AML-193 (cell line): ENCODE measurements at regions not wholly inside any gene's neighbourhood (a gene's known extent, or its start where the extent isn't known, plus 50 kb on each side); places are given as distances from the start of the nearest gene placed in this dataset.

Source experiments
- DNase-seq, 2 experiments: peaks; one replicate each; lab custom pipeline; 2025; lab: John Stamatoyannopoulos, UW

GRCh38 chr2:125516496-125517109 lies 1139.4 kb upstream of the GYPC start:
- DNase-seq: peak; percentile 1 to 23

DNA sequence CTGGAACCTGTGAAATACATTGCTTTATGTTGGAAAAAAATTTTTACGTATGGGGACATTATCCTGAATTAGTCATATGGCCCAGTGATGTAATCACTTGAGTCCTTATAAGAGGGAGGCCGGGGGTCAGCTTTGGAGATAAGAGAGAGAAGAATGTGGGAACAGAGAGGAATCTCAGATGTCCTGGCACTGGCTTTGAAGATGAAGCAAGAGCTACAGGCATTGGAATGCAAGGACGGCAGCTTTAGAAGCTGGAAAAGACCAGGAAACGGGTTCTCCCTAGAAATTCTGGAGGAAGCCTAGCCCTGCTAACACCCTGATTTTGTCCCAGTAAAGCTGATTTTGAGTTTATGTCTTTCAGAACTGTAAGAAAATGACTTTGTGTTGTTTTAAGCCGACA lies 1129.9 kb upstream of the GYPC start:
- DNase-seq: no peak

GRCh38 chr2:125535089-125535488 lies 1120.9 kb upstream of the GYPC start:
- DNase-seq: no peak

GRCh38 chr2:125543968-125544514 lies 1111.9 kb upstream of the GYPC start:
- no peak for DNase-seq

GRCh38 chr2:125553768-125554167 lies 1102.2 kb upstream of the GYPC start:
- no peak for DNase-seq

DNA sequence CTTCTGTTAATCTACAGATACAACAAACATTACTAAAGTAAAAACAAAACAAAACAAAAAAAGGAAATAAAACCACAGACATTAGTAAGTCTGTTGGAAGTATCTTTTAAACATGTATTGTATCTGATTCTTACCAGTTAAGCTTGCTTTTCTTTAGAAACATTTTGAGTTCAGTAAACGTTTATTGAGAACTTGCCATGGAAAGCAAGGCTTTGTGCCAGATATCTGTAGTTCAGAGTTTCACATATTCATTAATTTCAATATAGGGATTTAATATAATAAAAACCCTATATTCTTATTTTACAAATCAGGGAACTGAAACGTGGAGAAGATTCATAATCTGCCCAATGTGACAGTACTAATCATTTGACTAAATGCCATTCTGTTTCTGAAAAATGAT lies 1101.0 kb upstream of the GYPC start:
- DNase-seq: no peak

GRCh38 chr2:125559186-125559585 lies 1096.8 kb upstream of the GYPC start:
- DNase-seq: no peak

- DNase-seq: no peak
Measured at GRCh38 chr2:125560855-125561254, 1095.1 kb upstream of the GYPC start.

GRCh38 chr2:125561302-125561701 lies 1094.7 kb upstream of the GYPC start:
- DNase-seq: no peak

- DNase-seq: no peak
Measured at GRCh38 chr2:125562924-125563323, 1093.0 kb upstream of the GYPC start.

DNA sequence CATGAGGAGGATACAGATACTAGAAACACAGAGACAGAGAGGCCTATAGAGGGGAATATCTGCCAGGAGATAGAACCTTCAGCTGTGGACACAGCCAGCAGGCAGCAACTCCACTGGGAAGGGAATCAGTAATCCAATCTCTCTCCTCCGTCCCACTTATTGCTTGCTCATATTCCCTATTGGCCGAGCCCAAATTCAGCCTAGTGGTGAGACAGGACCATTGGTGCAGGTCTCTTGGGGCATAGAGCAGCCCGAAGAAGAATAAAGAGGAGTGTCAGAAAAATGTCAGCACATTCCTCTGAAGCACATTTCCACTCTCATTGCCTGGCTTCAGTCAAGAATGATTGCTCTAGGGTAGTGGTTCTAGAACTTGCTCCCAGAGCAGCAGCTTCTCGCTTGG lies 1091.5 kb upstream of the GYPC start:
- DNase-seq: no peak

DNA sequence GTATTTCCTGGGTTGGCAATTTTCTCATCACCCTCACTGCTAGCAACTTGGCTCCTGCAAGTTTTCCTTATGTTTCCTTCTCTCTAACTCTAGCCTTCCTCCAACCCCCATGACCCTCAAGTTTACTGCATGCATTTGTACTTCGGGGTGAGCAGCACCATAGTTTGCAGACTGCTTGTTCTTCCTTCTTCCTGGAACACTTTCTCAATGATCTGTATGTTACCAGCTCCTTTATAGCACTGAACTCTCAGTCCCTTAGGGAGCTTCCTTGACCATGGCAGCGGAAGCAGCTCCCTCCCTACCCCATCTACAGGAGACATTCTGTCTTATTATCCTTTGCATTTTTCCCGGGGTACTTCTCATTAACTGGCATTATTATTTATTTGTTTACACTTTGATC lies 1089.5 kb upstream of the GYPC start:
- DNase-seq: no peak

GRCh38 chr2:125567100-125567499 lies 1088.9 kb upstream of the GYPC start:
- no peak for DNase-seq

- DNase-seq: no peak
Measured at GRCh38 chr2:125572660-125573059, 1083.3 kb upstream of the GYPC start.

DNA sequence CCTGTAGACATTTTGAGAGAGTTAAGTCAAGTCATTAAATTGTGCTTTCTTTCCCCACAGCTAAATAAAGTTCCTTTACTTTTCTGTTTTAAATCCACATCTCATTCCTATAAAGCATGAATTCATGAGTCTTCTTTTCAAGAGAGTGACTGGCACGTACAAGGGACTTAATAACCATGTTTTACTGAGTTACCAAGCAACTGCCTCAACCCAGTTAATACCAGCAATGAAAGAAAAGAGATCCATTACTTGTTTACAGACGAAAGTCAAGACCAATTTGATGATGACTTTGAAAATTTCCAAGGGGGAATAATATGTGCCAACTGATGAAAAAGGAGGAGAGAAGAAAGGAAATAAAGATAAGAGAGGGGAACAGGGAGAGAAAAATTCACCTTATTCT lies 1082.5 kb upstream of the GYPC start:
- DNase-seq: no peak

GRCh38 chr2:125576558-125576957 lies 1079.4 kb upstream of the GYPC start:
- DNase-seq: no peak

GRCh38 chr2:125581557-125581956 lies 1074.4 kb upstream of the GYPC start:
- no peak for DNase-seq

DNA sequence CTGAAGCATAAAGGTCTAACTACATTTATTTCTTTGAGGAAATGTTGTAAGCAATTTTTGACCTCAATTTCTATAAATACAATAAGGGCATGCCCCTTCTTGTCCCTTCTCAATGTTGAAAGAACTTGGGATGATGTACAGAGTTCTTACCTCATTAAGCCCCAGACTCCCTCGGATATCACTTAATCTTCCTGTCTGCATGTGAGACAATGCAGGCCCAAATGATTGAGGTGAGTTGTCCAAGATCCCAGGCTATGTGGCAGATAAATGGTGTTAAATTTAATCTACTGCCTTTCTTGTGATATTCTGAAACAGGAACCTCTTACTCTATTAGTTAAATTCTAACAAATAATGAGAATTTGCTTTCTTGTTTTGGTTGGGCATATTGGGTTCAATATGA lies 1073.4 kb upstream of the GYPC start:
- DNase-seq: no peak

DNA sequence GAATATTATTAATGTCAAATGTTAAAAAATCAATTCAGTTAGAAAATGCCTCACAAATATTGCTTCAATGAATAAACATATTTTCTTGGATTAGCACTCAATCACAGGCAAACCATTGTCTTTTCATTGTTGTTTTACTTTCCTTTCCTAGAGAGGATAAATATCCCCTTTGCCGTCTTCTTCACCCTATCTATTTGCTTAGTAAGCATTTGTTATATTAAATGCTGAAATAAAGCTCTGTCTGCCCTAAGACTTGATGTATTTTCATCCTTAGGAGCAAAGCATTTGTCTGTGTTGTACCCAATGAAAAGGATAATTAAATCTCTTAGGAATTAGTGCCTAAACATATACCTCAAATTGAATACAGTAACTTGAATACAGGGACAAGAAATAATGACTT lies 1071.2 kb upstream of the GYPC start:
- DNase-seq: no peak

GRCh38 chr2:125588780-125589179 lies 1067.2 kb upstream of the GYPC start:
- DNase-seq: no peak

GRCh38 chr2:125591954-125592353 lies 1064.0 kb upstream of the GYPC start:
- DNase-seq: no peak

DNA sequence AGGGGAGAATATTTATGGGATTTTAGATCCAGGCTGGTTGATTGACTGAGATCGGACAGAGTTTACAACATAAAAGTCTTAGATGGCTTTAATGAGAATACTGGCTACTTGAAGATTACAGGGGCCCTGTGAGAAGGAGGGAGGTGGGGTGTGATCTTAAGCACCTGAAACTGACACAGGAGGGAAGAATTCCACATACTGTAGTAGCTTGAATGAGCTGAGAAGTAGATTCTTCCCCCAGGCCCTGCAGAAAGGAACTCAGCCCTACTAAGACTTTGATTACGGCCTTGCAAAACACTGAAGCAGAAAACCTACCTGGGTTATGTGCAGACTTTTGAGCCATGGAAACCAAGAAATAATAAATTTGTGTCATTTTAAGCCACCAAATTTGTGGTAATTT lies 1062.9 kb upstream of the GYPC start:
- DNase-seq: no peak

DNA sequence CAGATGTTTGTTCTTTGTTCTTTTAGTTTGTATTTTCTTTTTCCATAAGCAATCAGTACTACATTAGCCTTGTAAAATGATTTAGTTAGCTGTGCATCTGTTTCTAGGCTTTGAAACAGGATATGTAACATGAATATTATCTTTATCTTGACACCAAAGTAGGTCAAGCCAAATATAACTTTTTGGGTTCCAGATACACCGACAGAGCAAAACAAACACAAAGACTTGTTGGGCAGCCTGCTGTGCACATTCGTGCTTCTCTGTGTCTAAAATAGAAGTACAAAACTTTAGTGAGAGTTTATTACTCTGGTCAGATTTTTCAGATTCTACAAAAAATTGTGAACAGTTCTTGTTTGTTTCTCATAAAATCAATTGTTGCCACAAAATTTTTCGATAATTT lies 1059.3 kb upstream of the GYPC start:
- DNase-seq: no peak

DNA sequence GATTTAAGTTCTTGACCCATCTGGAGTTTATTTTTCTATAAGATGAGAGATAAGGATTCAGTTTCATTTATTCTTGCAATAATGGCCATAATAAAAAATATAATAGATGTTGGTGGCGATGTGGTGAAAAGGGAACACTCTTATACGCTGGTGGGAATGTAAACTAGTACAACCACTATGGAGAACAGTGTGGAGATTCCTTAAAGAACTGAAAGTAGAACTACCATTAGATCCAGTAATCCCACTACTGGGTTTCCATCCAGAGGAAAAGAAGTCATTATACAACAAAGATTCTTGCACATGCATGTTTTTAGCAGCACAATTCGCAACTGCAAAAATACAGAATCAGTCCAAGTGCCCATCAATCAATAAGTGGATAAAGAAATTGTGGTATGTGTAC lies 1040.5 kb upstream of the GYPC start:
- no peak for DNase-seq
